ENCODE measurements at regions not wholly inside any gene's neighbourhood (a gene's known extent, or its start where the extent isn't known, plus 50 kb on each side); places are given as distances from the start of the nearest gene placed in this dataset.
"Not testable (repeated sequence)": the region's sequence is repeated elsewhere in the genome, so short reads cannot be mapped to it uniquely, and the experiment has no call there.

DNA sequence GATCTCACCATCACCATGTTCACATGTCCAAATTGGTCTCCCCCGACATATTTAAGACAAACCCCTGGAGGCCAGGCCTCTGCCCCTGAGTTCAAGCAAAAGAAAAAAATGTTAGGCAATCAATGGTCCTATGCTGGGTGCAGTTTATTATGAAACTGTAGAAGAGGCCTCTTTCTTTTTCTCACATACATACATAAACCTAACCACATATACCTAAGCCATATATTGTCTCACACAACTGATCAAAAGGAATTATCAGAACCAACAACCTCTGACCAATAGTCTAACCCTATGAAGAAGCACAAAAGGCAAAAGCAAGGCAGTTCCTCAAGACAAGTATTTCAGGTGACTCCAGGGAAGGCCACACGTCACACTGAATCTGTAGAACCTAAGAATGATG is 49.9 kb downstream of the ILRUN start:
- ATAC-seq = no peak
- no peak overlapping the region for H3K4me3 Mint-ChIP-seq

DNA sequence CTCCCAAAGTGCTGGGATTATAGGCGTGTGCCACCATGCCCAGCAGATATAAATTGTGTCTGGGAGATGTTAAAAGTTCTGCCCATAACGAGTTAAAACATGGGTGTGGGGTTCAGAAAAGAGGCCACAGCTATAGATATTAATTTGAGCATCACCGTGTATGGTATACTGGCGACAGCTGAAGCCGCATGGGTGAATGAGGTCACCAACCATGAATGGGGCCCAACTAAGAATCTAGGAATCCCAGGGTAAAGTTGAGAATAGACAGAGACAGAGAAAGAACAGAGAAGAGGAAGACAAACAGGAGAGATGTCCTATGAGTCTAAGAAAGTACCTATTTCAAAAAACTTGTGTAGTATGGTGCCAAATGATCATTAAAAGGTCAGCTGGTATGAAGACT is 50.9 kb downstream of the ILRUN start:
- Mint-ChIP-seq H3K27ac (peak overlapping the region; percentile 28), H3K9me3 (no peaks in the 10 kb centered on the region), H3K4me3 (no peak overlapping the region), H3K27me3 (no peaks in the 10 kb centered on the region), H3K4me1 (peaks cover 51% of the 10 kb centered on the region), H3K36me3 (peaks cover 60% of the 10 kb centered on the region)
- no peak for ATAC-seq

More for the DNA sequence above, 49.9 kb downstream of the ILRUN start:
- Mint-ChIP-seq H3K27ac (peak overlapping the region; percentile 28), H3K27me3 (no peaks in the 10 kb centered on the region), H3K4me1 (peaks cover 57% of the 10 kb centered on the region), H3K9me3 (no peaks in the 10 kb centered on the region), H3K36me3 (peaks cover 59% of the 10 kb centered on the region)

DNA sequence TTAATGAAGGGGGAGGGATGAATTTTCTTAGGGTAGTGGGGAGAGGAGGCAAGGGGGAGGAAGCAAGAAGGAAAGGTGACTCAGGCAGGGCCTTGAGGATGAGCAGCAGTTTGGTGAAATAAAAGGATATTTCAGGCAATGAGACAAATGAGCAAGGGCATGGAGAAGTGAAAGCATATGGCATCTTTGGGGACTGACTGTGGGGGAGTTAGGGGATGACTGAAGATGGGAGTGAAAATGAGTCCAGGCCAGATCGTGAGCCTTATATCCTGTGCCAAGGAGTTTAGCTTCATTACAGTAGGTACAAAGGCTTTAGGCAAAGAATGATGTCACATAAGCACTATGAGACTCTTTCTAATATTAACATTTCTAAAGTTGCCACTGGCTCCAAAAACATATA is 51.9 kb downstream of the ILRUN start:
- ATAC-seq = peak; percentile 67
- H3K4me3 Mint-ChIP-seq = no peak overlapping the region
- H3K4me1 Mint-ChIP-seq = peaks cover 59% of the 10 kb centered on the region
- peak overlapping the region; percentile 28 for H3K27ac Mint-ChIP-seq
- H3K27me3 Mint-ChIP-seq = no peaks in the 10 kb centered on the region
- peaks cover 60% of the 10 kb centered on the region for H3K36me3 Mint-ChIP-seq
- H3K9me3 Mint-ChIP-seq = no peaks in the 10 kb centered on the region

DNA sequence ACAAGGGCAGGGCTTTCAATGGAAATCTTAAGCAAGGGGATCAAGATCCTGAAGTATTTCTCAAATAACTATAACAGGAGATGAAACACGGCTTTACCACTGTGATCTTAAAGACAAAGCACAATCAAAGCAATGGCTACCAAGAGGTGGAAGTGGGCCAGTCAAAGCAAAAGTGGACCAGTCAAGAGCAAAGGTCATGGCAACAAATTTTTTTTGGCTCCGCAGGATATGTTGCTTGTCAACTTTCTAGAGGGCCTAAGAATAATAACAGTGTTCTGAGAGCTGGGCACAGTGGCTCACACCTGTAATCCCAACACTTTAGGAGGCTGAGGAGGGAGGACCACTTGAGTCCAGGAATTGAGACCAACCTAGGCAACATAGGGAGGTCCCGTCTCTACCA is 54.1 kb downstream of the ILRUN start:
- Mint-ChIP-seq H3K9me3 (no peaks in the 10 kb centered on the region), H3K27ac (peak overlapping the region; percentile 56), H3K27me3 (no peaks in the 10 kb centered on the region), H3K4me3 (no peak overlapping the region), H3K4me1 (peaks cover 75% of the 10 kb centered on the region), H3K36me3 (peaks cover 50% of the 10 kb centered on the region)
- no peak for ATAC-seq

DNA sequence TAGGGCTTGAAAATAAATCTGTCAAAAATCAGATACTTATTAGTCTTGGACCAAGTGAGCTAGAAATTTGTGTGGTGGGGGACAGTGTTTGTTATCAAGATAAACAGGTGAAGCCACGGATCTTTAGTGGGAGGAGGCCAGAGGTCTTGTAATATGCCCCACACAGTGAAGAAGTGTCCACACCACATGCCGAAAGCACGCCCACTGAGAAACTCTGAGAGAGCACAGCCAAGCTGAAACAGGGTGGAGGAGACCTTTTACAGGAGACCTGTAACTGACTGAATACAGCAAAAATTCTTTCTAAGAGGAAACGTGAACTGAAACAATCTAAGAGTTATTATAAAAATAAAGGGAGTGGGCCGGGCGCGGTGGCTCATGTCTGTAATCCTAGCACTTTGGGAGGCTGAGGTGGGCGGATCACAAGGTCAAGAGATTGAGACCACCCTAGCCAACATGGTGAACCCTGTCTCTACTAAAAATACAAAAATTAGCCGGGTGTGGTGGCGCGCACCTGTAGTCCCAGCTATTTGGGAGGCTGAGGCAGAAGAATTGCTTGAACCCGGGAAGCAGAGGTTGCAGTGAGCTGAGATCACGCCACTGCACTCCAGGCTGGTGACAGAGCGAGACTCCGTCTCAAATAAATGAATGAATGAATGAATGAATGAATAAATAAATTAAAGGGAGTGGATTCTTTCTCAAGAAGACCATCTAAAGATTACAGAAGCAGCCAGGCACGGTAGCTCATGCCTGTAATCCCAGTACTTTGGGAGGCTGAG is 56.3 kb downstream of the ILRUN start:
- peaks cover 39% of the 10 kb centered on the region for H3K36me3 Mint-ChIP-seq
- H3K4me3 Mint-ChIP-seq = peak overlapping the region; percentile 23
- peak overlapping the region; percentile 87 for H3K27ac Mint-ChIP-seq

DNA sequence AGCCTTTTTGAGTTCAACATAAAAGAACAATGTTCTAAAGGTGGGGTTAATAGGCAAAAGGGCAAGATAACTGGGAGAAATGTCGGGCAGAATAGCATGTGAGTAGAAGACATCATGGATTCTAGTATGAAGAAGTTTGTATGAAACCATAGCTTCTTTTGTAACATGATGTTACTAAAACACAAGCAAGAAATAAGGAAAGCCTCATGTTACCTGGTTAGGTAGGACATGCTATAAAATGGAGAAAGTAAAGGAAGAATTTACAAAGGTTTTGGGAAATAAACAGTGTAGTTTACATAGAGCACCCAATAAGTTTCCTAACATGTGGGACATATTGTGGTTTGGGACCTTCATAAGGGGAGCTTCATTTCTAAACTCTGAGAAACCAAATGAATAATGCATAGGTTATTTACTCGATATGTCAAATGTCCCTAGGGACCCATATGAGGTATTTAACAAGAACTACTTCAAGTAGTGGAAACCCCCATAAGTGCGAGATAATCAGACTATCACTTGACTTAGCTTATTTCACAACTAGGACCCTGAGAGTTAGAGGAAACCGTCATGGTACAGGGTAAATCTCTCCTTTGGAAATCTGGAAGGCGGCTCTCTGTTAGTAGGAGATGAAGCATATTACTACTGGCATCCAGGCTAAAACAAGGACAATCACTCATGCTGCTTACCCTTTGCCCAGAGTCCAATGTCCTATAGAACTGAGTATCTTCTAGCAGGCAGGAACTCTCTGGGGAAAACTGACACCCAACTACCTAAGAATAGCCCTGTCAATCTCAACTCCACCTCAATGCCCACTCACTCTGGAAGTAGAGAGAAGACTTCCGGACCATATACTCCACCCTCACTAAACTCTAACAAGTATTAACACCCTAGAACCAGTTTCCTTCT is 57.5 kb downstream of the ILRUN start:
- peak overlapping the region; percentile 60 for H3K4me3 Mint-ChIP-seq
- no peaks in the 10 kb centered on the region for H3K27me3 Mint-ChIP-seq
- ATAC-seq = peak; percentile 92
- H3K27ac Mint-ChIP-seq = peak overlapping the region; percentile 87
- H3K4me1 Mint-ChIP-seq = peaks cover 57% of the 10 kb centered on the region
- H3K9me3 Mint-ChIP-seq = no peaks in the 10 kb centered on the region
- H3K36me3 Mint-ChIP-seq = peaks cover 29% of the 10 kb centered on the region

More for the DNA sequence above, 56.3 kb downstream of the ILRUN start:
- ATAC-seq, H3K9me3 Mint-ChIP-seq, H3K27me3 Mint-ChIP-seq: not testable (repeated sequence)
- H3K4me1 Mint-ChIP-seq = peaks cover 60% of the 10 kb centered on the region

DNA sequence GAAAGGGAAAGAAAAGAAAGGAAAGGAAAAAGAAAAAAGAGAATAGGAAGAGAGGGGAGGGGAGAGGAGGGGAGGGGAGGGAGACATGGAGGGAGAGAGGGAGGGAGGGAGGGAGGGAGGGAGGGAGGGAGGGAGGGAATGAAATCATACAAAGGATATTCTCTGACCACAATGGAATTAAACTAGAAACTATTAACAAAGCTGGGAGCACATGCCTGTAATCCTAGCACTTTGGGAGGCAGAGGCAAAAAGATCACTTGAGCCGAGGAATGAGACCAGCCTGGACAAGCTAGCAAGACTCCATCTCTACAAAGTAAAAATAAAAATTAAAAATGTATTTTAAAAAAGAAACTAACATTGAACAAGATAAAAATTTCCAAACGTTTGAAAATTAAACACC is 62.8 kb downstream of the ILRUN start:
- Mint-ChIP-seq H3K4me3 (no peak overlapping the region), H3K9me3 (no peaks in the 10 kb centered on the region), H3K27me3 (no peaks in the 10 kb centered on the region), H3K4me1 (peaks cover 38% of the 10 kb centered on the region), H3K36me3 (peaks cover 31% of the 10 kb centered on the region), H3K27ac (peak overlapping the region; percentile 64)
- no peak for ATAC-seq

DNA sequence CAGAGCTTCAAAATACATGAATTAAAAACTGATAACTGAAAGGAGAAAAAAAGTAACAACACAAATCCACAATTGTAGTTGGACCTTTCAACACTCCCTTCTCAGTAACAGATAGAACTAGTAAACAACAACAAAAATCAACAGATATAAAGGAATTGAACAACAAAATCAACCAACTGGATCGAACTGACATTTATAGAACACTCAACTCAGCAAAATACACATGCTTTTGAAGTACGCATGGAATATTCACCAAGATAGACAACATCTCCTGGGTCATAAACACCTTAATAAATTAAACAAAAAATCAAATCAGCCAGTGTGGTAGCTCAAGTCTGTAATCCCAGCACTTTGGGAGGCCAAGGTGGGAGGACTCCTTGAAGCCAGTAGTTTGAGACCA is 63.3 kb downstream of the ILRUN start:
- ATAC-seq = no peak
- H3K4me1 Mint-ChIP-seq = peaks cover 32% of the 10 kb centered on the region
- no peaks in the 10 kb centered on the region for H3K27me3 Mint-ChIP-seq
- no peaks in the 10 kb centered on the region for H3K9me3 Mint-ChIP-seq
- no peak overlapping the region for H3K4me3 Mint-ChIP-seq
- H3K27ac Mint-ChIP-seq = peak overlapping the region; percentile 64
- H3K36me3 Mint-ChIP-seq = peaks cover 36% of the 10 kb centered on the region

DNA sequence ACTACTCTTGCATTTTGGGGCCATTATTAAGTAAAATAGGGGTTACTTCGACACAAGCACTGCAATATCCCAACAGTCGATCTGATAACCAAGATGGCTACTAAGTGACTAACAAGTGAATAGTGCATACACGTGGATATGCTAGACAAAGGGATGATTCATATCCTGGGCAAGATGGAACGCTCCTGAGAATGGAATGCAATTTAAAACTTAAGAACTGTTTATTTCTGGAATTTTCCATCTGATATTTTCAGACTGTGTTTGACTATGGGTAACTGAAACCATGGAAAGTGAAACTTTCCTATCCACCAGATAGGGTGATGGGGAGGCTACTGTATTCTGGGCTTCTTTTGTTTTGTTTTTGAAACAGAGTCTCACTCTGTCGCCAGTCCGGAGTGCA is 66.5 kb downstream of the ILRUN start:
- H3K4me1 Mint-ChIP-seq = peaks cover 34% of the 10 kb centered on the region
- no peak overlapping the region for H3K27ac Mint-ChIP-seq
- H3K4me3 Mint-ChIP-seq = no peak overlapping the region
- H3K36me3 Mint-ChIP-seq = peaks cover 34% of the 10 kb centered on the region
- ATAC-seq = no peak
- no peaks in the 10 kb centered on the region for H3K9me3 Mint-ChIP-seq
- no peaks in the 10 kb centered on the region for H3K27me3 Mint-ChIP-seq

DNA sequence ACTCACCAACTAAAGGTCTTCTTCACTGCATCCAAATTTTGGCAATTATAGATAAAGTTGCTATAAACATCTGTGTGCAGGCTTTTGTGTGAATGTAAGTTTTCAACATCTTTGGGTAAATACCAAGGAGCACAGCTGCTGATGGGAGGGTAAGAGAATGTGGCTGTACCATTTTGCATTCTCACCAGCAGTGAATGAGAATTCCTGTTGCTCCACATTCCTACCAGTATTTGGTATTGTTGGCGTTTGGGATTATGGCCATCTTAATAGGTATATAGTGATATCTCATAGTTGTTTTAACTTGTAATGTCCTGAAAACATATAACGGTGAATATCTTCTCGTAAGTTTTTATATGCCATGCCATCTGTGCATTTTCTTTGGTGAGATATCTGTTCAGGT is 69.3 kb downstream of the ILRUN start:
- H3K4me1 Mint-ChIP-seq = peaks cover 30% of the 10 kb centered on the region
- no peaks in the 10 kb centered on the region for H3K9me3 Mint-ChIP-seq
- H3K4me3 Mint-ChIP-seq = no peak overlapping the region
- H3K27me3 Mint-ChIP-seq = no peaks in the 10 kb centered on the region
- no peak overlapping the region for H3K27ac Mint-ChIP-seq
- peaks cover 35% of the 10 kb centered on the region for H3K36me3 Mint-ChIP-seq
- no peak for ATAC-seq

DNA sequence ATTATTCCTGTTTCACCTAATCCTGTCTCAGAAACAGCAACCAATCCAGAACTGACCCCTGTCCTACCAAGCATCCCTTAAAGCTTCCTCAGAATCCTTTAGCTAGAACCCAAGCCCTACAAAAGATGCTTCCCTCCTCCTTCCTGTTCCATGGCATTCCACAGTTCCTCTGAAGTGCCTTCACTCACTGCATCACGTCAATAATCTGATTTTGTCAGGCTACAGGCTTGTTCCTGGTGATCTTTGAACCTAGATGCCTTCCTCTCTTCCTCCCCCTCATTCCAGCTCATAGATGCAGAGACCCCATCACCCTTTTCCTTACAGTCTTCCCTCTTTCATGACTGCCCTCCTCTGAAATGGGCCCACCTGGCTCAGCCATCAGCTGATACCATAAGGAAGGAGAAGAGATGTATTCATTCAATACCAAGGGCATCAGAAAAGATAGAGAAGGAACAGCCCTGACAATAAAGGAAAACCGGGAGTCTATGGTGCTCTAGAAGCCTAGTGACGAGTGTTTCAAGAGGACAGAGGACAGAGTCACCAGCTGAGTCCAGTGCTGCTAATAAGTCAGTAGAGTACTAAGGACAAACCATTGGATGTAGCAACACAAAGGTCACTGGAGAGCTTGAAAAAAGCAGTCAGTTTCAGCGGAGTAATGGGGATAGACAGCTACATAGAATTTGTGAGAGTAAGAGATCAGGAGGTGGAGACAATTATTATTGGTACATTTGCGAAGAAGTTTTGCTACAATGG is 62.5 kb upstream of the SPDEF start:
- no peak for ATAC-seq
- no peaks in the 10 kb centered on the region for H3K9me3 Mint-ChIP-seq
- H3K27ac Mint-ChIP-seq = peak overlapping the region; percentile 4

DNA sequence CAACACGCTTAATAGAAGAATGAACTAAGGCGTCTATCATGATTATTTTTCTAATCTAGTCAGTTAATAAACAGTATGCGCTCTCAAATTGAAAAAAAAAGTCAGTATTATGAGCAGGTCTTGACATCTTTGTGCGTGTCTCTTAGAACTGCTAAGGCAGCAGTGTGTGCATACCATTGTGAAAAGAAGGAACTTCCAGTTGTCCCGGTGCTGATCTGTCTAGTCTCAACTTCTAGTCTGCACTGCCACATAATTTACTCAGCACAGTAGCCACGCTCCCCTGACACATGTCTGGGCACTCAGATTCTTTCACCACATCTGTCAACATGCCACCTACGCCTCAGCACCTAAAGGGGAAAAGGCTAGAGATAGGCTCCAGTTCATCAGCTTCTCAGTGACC is 61.1 kb upstream of the SPDEF start:
- no peaks in the 10 kb centered on the region for H3K27me3 Mint-ChIP-seq
- peaks cover 29% of the 10 kb centered on the region for H3K36me3 Mint-ChIP-seq
- H3K9me3 Mint-ChIP-seq = no peaks in the 10 kb centered on the region
- peaks cover 28% of the 10 kb centered on the region for H3K4me1 Mint-ChIP-seq
- ATAC-seq = no peak
- H3K27ac Mint-ChIP-seq = peak overlapping the region; percentile 43
- H3K4me3 Mint-ChIP-seq = no peak overlapping the region

More for the DNA sequence above, 62.5 kb upstream of the SPDEF start:
- H3K4me1 Mint-ChIP-seq = peaks cover 38% of the 10 kb centered on the region
- H3K27me3 Mint-ChIP-seq = no peaks in the 10 kb centered on the region
- no peak overlapping the region for H3K4me3 Mint-ChIP-seq
- H3K36me3 Mint-ChIP-seq = peaks cover 35% of the 10 kb centered on the region

DNA sequence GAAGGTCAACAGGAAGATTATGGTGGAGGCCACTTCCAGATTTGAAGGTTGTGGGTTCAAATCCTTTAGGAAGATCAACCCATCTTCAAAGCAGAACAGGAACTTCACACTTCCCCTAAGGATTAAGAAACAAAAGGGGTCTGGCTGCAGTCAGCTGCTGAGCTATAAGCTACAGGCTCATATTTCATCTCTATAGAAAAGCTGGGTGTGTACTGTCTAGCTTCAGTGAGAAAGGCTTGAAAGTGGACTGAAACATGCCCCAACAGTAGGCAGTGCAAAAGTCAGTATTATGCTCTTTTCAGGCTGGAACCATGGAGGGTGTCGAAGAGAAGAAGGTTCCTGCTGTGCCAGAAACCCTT is 60.1 kb upstream of the SPDEF start:
- Mint-ChIP-seq H3K4me1 (peaks cover 25% of the 10 kb centered on the region), H3K9me3 (no peaks in the 10 kb centered on the region), H3K4me3 (no peak overlapping the region), H3K27me3 (no peaks in the 10 kb centered on the region), H3K36me3 (peaks cover 29% of the 10 kb centered on the region), H3K27ac (peak overlapping the region; percentile 43)
- no peak for ATAC-seq

DNA sequence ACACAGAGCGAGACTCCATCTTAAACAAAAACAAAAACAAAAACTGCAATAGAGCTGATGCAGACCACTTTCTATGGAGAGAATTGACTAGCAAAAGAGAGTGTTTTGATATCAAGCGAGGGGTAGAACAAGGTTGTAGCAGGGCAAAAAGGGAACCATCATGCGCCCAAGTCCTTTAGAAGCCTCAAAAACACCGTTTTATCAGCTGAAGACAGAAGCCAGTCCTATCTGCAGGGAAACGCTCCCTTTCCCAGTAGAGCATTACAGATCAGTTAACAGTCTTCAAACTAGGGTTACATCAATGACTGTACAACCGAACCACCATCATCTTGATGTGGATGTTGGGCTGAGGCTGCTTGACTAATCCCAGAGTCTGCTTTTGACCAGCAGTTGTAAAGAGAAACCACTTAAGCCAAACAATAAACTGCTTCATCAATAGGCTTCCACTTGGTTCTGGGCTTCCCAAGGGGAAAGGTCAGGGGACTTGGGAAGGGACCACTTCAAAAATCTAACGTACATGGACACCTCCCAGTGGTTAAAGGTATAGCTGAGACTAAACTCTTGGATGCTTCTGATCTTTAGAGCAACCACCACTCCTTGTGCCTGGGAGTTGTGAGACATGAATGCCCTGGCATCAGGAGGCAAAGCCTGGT is 59.6 kb upstream of the SPDEF start:
- Mint-ChIP-seq H3K27ac (peak overlapping the region; percentile 43), H3K9me3 (no peaks in the 10 kb centered on the region), H3K4me1 (peaks cover 25% of the 10 kb centered on the region), H3K27me3 (no peaks in the 10 kb centered on the region), H3K36me3 (peaks cover 29% of the 10 kb centered on the region), H3K4me3 (no peak overlapping the region)
- no peak for ATAC-seq

All from stimulated activated memory B cell treated with anti-CD40 and anti-IgM and Interleukin-4, amounts not matched to agents 10 μg/mL and 1 μg/mL and 100 μg/mL, for 72 hours (primary cell).